GM10248 (cell line): ENCODE measurements at regions not wholly inside any gene's neighbourhood (a gene's known extent, or its start where the extent isn't known, plus 50 kb on each side); places are given as distances from the start of the nearest gene placed in this dataset.

Experiments used
- CTCF ChIA-PET: fragments of 300-600 bp; sonication (Branson Sonifier 250); formaldehyde crosslinking; extraction: SDS; loops from one replicate; lab custom pipeline; 2021; ENCODE audit warnings: antibody characterized with exemption; lab: Yijun Ruan, JAX
- POLR2A ChIA-PET: fragments of 350-650 bp; sonication (Branson Sonifier 250); formaldehyde crosslinking; extraction: SDS; loops from one replicate; lab custom pipeline; 2020; ENCODE audit warnings: antibody characterized with exemption; lab: Yijun Ruan, JAX
- DNase-seq: peaks from one replicate; pipeline ENCODE4 v3.0.0; 2012; ENCODE audit errors: extremely low spot score
- TF ChIP-seq, protein P1 (sequence below): IDR thresholded peaks from 2 replicates; pipeline ENCODE4 v1.5.1; 2012; ENCODE audit warnings: mild to moderate bottlenecking, low read depth; ENCODE audit errors: extremely low read depth, missing control alignments, control extremely low read depth

DNA sequence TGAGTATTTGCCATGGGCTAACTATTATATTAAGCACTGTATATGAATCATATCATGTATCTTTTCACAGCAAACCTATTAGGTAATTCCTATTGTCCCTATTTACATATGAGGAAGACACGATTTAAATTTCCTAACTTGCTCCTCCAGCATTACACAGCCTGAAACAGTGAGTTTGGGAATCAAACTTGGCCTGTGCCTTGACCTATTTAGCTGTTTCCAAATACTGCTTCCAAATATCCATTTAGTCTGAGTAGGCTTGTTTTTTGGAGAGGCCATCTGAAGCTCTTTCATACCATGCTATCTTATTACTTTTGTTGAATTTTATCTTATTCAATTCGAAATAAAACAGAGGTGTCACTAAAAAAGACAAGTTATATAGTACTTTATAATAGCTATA is 447.3 kb upstream of the MPDZ start:
- ChIA-PET POLR2A (no interaction called here), CTCF (interaction anchor here (1.3 to 1.6 kb wide), 3 partner anchors 12 to 22 kb away, joined by 3 to 5 read pairs (median 4); no protein-coding TSS in a partner anchor)
- TF ChIP-seq, protein P1, sequence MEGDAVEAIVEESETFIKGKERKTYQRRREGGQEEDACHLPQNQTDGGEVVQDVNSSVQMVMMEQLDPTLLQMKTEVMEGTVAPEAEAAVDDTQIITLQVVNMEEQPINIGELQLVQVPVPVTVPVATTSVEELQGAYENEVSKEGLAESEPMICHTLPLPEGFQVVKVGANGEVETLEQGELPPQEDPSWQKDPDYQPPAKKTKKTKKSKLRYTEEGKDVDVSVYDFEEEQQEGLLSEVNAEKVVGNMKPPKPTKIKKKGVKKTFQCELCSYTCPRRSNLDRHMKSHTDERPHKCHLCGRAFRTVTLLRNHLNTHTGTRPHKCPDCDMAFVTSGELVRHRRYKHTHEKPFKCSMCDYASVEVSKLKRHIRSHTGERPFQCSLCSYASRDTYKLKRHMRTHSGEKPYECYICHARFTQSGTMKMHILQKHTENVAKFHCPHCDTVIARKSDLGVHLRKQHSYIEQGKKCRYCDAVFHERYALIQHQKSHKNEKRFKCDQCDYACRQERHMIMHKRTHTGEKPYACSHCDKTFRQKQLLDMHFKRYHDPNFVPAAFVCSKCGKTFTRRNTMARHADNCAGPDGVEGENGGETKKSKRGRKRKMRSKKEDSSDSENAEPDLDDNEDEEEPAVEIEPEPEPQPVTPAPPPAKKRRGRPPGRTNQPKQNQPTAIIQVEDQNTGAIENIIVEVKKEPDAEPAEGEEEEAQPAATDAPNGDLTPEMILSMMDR: no peak
- DNase-seq: no peak

DNA sequence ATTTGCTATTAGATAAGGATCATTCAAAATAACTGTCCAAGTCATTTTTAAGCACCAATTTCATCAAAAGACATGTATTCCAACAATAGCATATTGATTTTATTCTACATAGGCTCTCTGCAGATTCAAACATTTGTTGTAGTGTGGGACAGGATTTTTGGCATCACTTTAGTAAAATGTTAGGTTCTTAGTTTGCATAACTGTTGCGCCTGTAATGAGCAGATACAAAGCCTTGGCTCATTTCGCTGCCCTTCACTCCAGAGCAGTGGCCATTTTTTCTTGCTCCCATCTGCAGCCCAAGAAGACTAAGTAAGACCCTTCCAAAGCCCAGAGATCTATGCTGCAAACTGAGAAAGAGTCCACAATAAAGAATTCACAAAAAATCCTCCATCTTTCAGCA is 446.0 kb upstream of the MPDZ start:
- ChIA-PET CTCF (interaction anchor here (1.3 to 1.6 kb wide), 2 partner anchors 11 to 16 kb away, joined by 3 to 5 read pairs; no protein-coding TSS in a partner anchor), POLR2A (no interaction called here)
- no peak for DNase-seq
- TF ChIP-seq, protein P1: no peak

DNA sequence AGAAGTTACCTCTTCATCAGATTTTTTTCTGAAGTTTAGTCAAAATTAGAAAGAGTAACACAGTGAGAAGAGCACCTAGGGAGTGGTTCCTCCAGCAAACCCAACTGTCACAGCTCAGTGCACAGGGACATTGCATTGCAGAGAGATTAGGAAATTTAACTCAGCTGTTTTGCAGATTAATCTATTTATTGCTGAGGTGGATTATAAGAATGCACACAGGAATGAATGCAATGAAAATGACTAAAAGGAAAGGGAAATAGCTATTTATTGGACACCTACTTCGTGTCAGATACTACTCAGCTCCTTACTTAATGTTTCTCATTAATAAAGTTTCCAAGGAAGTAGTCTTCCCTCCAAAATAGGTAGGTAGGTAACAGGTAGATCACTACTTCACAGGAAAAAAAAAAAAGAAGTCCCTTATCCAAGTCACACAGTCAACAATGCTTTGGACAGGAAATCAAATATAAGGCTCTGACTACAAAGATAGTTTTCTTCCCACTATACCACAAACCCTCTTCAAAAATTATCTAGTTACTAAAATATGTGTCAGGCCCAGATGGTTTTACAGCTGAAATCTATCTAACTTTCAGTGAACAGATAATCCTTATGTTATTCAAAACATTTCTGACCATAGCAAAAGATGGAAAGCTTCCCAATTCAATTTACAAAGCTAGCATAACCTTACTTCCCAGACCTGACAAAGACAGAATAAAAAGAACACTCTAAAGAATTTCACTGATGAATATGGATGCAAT is 442.2 kb upstream of the MPDZ start:
- POLR2A ChIA-PET: no interaction called here

DNA sequence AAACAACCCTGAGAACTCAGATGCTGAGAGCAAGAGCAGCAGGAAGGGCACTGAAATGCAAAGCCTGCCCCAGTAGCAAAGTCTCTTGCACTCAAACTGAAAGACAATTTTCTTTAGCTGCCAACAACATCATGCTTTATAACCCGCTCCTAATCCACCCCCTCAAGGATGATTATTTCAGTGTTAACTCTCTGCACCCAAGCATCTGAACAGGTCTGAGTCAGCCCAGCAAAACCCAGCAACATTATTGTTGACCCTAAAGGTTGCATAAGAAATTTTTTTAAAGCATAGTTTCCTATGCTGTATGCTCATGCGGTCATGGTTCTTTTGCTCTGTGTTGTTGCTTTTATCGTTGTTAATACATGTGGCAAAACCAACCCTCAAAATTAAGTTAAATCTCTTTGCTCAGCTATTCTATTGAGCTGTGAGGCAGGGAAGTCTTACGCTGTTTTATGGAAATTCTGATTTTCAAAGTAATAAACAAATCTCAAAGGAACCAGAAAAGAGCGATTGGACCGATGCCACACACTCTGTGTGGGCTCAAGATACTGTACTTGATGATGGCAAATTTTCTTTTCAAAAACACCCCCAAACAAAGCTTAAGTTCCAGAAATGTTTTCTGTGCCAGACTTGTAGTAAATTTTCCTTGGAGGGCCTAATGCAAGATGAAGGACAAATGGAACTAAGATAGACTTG is 440.6 kb upstream of the MPDZ start:
- TF ChIP-seq, protein P1: no peak
- POLR2A ChIA-PET: no interaction called here
- CTCF ChIA-PET: no interaction called here

More for the DNA sequence above, 442.2 kb upstream of the MPDZ start:
- CTCF ChIA-PET: interaction anchor here (0.9 kb wide), 1 partner anchor 11 kb away, joined by 3 read pairs; no protein-coding TSS in a partner anchor
- TF ChIP-seq, protein P1: no peak
- DNase-seq: no peak

DNA sequence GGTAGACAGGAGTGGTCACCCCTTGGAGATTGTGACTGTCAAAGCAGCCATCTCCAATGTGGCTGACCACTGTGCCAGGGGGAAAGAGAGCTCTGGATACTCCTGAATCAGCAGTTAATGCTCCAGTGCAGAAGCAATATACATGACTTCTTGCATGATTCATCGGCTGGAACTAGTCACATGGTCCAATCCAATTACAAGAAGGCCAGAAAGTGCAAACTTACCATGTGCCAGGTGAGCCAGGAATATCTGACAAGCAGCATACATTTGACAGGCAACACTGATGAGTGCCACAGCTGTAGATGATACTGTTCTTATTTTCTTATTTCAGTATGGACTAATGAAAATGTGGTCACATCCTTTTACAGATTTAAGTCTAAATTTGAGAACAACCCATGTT is 440.0 kb upstream of the MPDZ start:
- no peak for DNase-seq
- CTCF ChIA-PET: no interaction called here
- POLR2A ChIA-PET: no interaction called here
- TF ChIP-seq, protein P1: no peak

More for the DNA sequence above, 440.6 kb upstream of the MPDZ start:
- no peak for DNase-seq

DNA sequence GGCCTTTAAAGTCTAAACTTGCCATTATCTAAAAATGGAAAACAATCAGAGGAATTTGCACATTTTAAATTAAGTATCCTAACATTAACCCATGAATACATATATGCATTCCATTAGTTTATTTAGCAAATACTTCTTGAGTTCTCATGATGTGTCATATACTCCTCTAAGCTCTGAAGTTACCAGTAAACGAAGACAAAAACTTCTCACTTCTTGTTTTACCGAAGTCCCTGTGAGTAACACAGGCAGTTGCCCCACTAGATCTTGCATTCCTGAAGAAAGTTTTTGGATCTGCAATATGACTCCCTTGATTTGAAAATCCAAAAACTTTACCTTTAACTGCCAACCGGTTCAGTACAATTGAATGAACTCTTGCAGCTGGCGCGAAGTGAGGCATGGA is 439.0 kb upstream of the MPDZ start:
- TF ChIP-seq, protein P1: no peak
- ChIA-PET CTCF (no interaction called here), POLR2A (no interaction called here)
- DNase-seq: no peak
